Keratinocyte (primary cell): ENCODE measurements at regions not wholly inside any gene's neighbourhood (a gene's known extent, or its start where the extent isn't known, plus 50 kb on each side); places are given as distances from the start of the nearest gene placed in this dataset.

ENCODE experiments used
- DNase-seq: peaks from one replicate; pipeline ENCODE4 v3.0.0-alpha.2; 2011; ENCODE audit warnings: low read depth, missing footprints, low spot score
- FAIRE-seq: peaks from 2 replicates; lab custom pipeline; 2011; peaks lifted over from hg19 to GRCh38; lab: Jason Lieb, UNC
- H2AFZ ChIP-seq: 2 replicates; pipeline ENCODE4 v1.6.0; 2012; ENCODE audit warnings: low read length, control low read depth, inconsistent platforms; ENCODE audit not compliant: control insufficient read depth
- H3K27ac ChIP-seq: 2 replicates; pipeline ENCODE4 v1.5.1; 2011; ENCODE audit warnings: low read length; ENCODE audit not compliant: control insufficient read depth, insufficient read depth
- H3K27me3 ChIP-seq: 3 replicates; pipeline ENCODE4 v1.6.0; 2011; ENCODE audit warnings: low read length; ENCODE audit not compliant: control insufficient read depth, insufficient read depth; ENCODE audit errors: extremely low read depth
- H3K36me3 ChIP-seq, 2 experiments: 2 replicates in 1 of 2; 3 replicates in 1 of 2; pipeline ENCODE4 v1.5.1; 2011; ENCODE audit warnings: low read length in 2 of 2, mild to moderate bottlenecking in 1 of 2; ENCODE audit not compliant: control insufficient read depth in 2 of 2, insufficient read depth in 2 of 2; ENCODE audit errors: extremely low read depth in 1 of 2
- H3K4me1 ChIP-seq: 3 replicates; pipeline ENCODE4 v1.5.1; 2011; ENCODE audit warnings: low read length; ENCODE audit not compliant: control insufficient read depth, insufficient read depth; ENCODE audit errors: extremely low read depth
- H3K4me2 ChIP-seq: 3 replicates; pipeline ENCODE4 v1.6.0; 2011; ENCODE audit warnings: low read depth, low read length; ENCODE audit not compliant: control insufficient read depth, insufficient read depth; ENCODE audit errors: extremely low read depth
- H3K4me3 ChIP-seq, 3 experiments: fragments of 200-600 bp in 1 of 3; sonication (generic) in 1 of 3; 2 replicates in 2 of 3; 3 replicates in 1 of 3; pipeline ENCODE4 v1.5.1; 2011 to 2016; ENCODE audit warnings: low read length in 3 of 3, mild to moderate bottlenecking in 3 of 3, control low read depth in 2 of 3, inconsistent platforms in 1 of 3, low read depth in 1 of 3, mixed read lengths in 1 of 3, mixed run types in 1 of 3, moderate library complexity in 1 of 3; ENCODE audit not compliant: control insufficient read depth in 2 of 3, insufficient read depth in 2 of 3; ENCODE audit errors: extremely low read depth in 1 of 3
- H3K79me2 ChIP-seq: 2 replicates; pipeline ENCODE4 v1.6.0; 2012; ENCODE audit warnings: low read length; ENCODE audit not compliant: control insufficient read depth, insufficient read depth
- H3K9ac ChIP-seq: 3 replicates; pipeline ENCODE4 v1.6.0; 2011; ENCODE audit warnings: low read length; ENCODE audit not compliant: control insufficient read depth, insufficient read depth; ENCODE audit errors: extremely low read depth
- H3K9me1 ChIP-seq: 3 replicates; pipeline ENCODE4 v1.6.0; 2011; ENCODE audit warnings: low read length; ENCODE audit not compliant: control insufficient read depth, insufficient read depth; ENCODE audit errors: extremely low read depth
- H3K9me3 ChIP-seq: 2 replicates; pipeline ENCODE4 v1.5.1; 2012; ENCODE audit warnings: low read depth, low read length; ENCODE audit not compliant: control insufficient read depth
- H4K20me1 ChIP-seq: 3 replicates; pipeline ENCODE4 v1.6.0; 2011; ENCODE audit warnings: low read length; ENCODE audit not compliant: control insufficient read depth, insufficient read depth; ENCODE audit errors: extremely low read depth
- EZH2 ChIP-seq: IDR thresholded peaks from one replicate; pipeline ENCODE4 v1.6.1; 2012; ENCODE audit warnings: inconsistent platforms, mild to moderate bottlenecking, low read length, moderate library complexity
- dilution Hi-C: fragments of 300-500 bp; cut with MboI; formaldehyde crosslinking; loops from one replicate; pipeline ENCODE4 v1.7.0; 2020; ENCODE audit warnings: low sequenced_read_pairs; ENCODE audit not compliant: extremely low pct_ligation_motif_present
- TF ChIP-seq, protein P1 (sequence below), 3 experiments: IDR thresholded peaks in 1 of 3; conservative IDR thresholded peaks in 1 of 3; optimal IDR thresholded peaks in 1 of 3; 2 replicates in 2 of 3; 3 replicates in 1 of 3; pipeline versions ENCODE3 to v1.5.1; 2011; ENCODE audit warnings: low read length in 3 of 3, mild to moderate bottlenecking in 3 of 3, moderate library complexity in 2 of 3, control low read depth in 1 of 3, inconsistent platforms in 1 of 3; ENCODE audit not compliant: insufficient read depth in 2 of 3; ENCODE audit errors: extremely low read depth in 1 of 3

DNA sequence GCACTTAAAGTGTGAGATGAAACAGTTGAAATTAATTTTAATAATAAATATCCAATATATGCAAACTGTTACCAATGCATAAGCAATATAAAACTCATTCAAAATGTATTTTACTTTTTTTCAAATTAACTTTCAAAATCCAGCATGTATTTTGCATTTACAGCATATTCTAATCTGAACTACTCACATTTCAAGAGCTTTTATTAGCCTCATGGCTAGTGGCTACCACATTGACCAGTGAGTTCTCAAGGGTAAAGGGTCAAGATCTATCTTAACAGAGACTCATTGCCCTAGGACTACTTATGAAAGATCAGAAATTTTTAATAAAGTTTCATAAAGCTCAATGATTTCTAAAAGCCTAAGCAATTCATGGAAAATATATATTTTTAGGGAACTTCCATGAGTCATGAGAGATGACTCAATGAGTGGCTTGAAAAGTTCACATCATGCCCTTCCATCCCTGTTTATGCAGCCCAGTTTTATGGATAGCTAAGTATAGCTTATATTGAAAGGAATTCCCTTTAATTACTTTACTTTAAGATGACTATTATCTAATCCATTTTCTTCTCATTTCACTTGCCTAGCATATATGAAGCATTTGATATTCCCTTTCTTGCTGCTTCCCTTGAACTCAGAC, 608.6 kb downstream of the SLCO4C1 start:
- no peak overlapping the region for H2AFZ ChIP-seq
- no peaks in the 10 kb centered on the region for H3K79me2 ChIP-seq
- dilution Hi-C loops, result no loop called here
- H3K9me1 ChIP-seq, result no peaks in the 10 kb centered on the region
- DNase-seq (no peak), FAIRE-seq (no peak)
- H3K4me3 ChIP-seq, result no peak overlapping the region
- H3K9me3 ChIP-seq, result no peaks in the 10 kb centered on the region
- no peaks in the 10 kb centered on the region for H3K27me3 ChIP-seq
- no peak overlapping the region for H3K4me2 ChIP-seq
- H3K4me1 ChIP-seq, result no peaks in the 10 kb centered on the region
- H3K9ac ChIP-seq, result no peak overlapping the region
- no peak overlapping the region for H3K27ac ChIP-seq
- TF ChIP-seq EZH2, result no peak
- TF ChIP-seq, protein P1, sequence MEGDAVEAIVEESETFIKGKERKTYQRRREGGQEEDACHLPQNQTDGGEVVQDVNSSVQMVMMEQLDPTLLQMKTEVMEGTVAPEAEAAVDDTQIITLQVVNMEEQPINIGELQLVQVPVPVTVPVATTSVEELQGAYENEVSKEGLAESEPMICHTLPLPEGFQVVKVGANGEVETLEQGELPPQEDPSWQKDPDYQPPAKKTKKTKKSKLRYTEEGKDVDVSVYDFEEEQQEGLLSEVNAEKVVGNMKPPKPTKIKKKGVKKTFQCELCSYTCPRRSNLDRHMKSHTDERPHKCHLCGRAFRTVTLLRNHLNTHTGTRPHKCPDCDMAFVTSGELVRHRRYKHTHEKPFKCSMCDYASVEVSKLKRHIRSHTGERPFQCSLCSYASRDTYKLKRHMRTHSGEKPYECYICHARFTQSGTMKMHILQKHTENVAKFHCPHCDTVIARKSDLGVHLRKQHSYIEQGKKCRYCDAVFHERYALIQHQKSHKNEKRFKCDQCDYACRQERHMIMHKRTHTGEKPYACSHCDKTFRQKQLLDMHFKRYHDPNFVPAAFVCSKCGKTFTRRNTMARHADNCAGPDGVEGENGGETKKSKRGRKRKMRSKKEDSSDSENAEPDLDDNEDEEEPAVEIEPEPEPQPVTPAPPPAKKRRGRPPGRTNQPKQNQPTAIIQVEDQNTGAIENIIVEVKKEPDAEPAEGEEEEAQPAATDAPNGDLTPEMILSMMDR (optimal IDR thresholded peaks at IDR 0.05 in 1 of 3, IDR thresholded peaks at IDR 0.05 in 1 of 3, conservative IDR thresholded peaks at IDR 0.05 in 1 of 3; ENCODE audit: extremely low read depth in 1 of 3, insufficient read depth in 2 of 3, low read length in 3 of 3), result no peak
- H3K36me3 ChIP-seq, result no peaks in the 10 kb centered on the region
- no peaks in the 10 kb centered on the region for H4K20me1 ChIP-seq

DNA sequence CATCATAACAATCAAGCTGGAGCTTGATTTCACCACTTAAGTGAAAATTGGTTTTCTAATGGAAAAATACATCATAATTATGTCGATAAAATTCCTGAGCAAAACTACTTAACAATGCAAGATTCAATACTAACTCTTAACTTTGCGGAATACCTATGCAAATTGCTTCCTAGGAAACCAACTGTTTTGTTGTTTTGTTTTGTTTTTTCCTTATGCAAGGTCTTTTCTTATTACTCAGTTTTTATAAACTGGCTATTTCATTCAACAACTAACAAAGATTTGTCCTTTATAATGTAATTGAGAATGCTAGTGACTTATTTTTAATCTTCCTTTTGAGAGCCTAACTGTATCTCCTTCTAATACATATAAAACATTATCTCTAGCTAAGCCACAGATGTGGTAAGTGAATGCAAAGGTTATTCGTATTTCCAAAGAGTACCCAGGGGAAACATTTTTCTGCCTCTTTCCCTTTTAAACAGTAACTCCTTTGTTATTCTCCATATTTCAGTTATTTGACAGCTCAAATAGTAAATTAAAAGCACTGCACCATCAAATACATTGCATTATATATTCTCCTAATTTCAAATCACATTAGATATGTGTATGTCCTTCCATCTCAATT, 609.4 kb downstream of the SLCO4C1 start:
- Histone ChIP-seq H3K79me2 (no peaks in the 10 kb centered on the region), H2AFZ (no peak overlapping the region), H3K4me3 (no peak overlapping the region), H3K27ac (no peak overlapping the region), H3K9ac (no peak overlapping the region), H3K27me3 (no peaks in the 10 kb centered on the region), H3K9me3 (no peaks in the 10 kb centered on the region), H3K4me1 (no peaks in the 10 kb centered on the region), H3K9me1 (no peaks in the 10 kb centered on the region), H3K4me2 (no peak overlapping the region), H4K20me1 (no peaks in the 10 kb centered on the region), H3K36me3 (no peaks in the 10 kb centered on the region)
- dilution Hi-C loops, result no loop called here
- FAIRE-seq, result no peak
- TF ChIP-seq, protein P1 (optimal IDR thresholded peaks at IDR 0.05 in 1 of 3, IDR thresholded peaks at IDR 0.05 in 1 of 3, conservative IDR thresholded peaks at IDR 0.05 in 1 of 3; ENCODE audit: extremely low read depth in 1 of 3, insufficient read depth in 2 of 3, low read length in 3 of 3), result no peak
- TF ChIP-seq EZH2, result no peak
- DNase-seq, result no peak
